Activated CD8-positive, alpha-beta memory T cell treated with anti-CD3 and anti-CD28 coated beads, Interleukin-2, amount 50 U/mL, for 4 hours (primary cell): ENCODE measurements at regions not wholly inside any gene's neighbourhood (a gene's known extent, or its start where the extent isn't known, plus 50 kb on each side); places are given as distances from the start of the nearest gene placed in this dataset.

Source experiments
- DNase-seq: peaks from one replicate; pipeline ENCODE4 v3.0.0-alpha.2; 2020

- no peak for DNase-seq
Observed at GRCh38 chr6:164008902-164009301, 594.4 kb downstream of the QKI start.

GRCh38 chr6:164007881-164008280 lies 593.4 kb downstream of the QKI start:
- no peak for DNase-seq

- DNase-seq = no peak
Observed at GRCh38 chr6:164006459-164006858, 591.9 kb downstream of the QKI start.

- no peak for DNase-seq
Observed at GRCh38 chr6:164005004-164005711, 590.6 kb downstream of the QKI start.

GRCh38 chr6:164000276-164000675 lies 585.8 kb downstream of the QKI start:
- DNase-seq = no peak

- DNase-seq = no peak
Observed at GRCh38 chr6:163999475-164000125, 585.1 kb downstream of the QKI start.

GRCh38 chr6:163998496-163998895 lies 584.0 kb downstream of the QKI start:
- no peak for DNase-seq

GRCh38 chr6:163996491-163996890 lies 582.0 kb downstream of the QKI start:
- DNase-seq = no peak

- no peak for DNase-seq
Observed at GRCh38 chr6:163994566-163994965, 580.0 kb downstream of the QKI start.

GRCh38 chr6:163992701-163993100 lies 578.2 kb downstream of the QKI start:
- DNase-seq = no peak

GRCh38 chr6:163992056-163992455 lies 577.5 kb downstream of the QKI start:
- no peak for DNase-seq

- DNase-seq = no peak
Observed at GRCh38 chr6:163991321-163991720, 576.8 kb downstream of the QKI start.

- DNase-seq = no peak
Observed at GRCh38 chr6:163986313-163986712, 571.8 kb downstream of the QKI start.

- DNase-seq = no peak
Observed at GRCh38 chr6:163985710-163986109, 571.2 kb downstream of the QKI start.

GRCh38 chr6:163985040-163985439 lies 570.5 kb downstream of the QKI start:
- no peak for DNase-seq

GRCh38 chr6:163984124-163984936 lies 569.8 kb downstream of the QKI start:
- no peak for DNase-seq

- DNase-seq = no peak
Observed at GRCh38 chr6:163983679-163984078, 569.2 kb downstream of the QKI start.

- no peak for DNase-seq
Observed at GRCh38 chr6:163974322-163974721, 559.8 kb downstream of the QKI start.

GRCh38 chr6:163971841-163972838 lies 557.6 kb downstream of the QKI start:
- no peak for DNase-seq

GRCh38 chr6:163970846-163971564 lies 556.5 kb downstream of the QKI start:
- no peak for DNase-seq

GRCh38 chr6:163965426-163966348 lies 551.2 kb downstream of the QKI start:
- DNase-seq = no peak
